GM23338 (cell line): ENCODE measurements at regions not wholly inside any gene's neighbourhood (a gene's known extent, or its start where the extent isn't known, plus 50 kb on each side); places are given as distances from the start of the nearest gene placed in this dataset.

Source experiments
- ATAC-seq: fragments of 200-7000 bp; cut with Tn5 transposase; 3 replicates; pipeline ENCODE4 v1.9.1; 2020
- DNase-seq: peaks from one replicate; pipeline ENCODE4 v3.0.0-alpha.2; 2015; ENCODE audit warnings: low spot score
- H2AFZ ChIP-seq: fragments of 200-600 bp; sonication (generic); 2 replicates; pipeline ENCODE4 v1.8.0; 2016; ENCODE audit warnings: antibody characterized with exemption, mild to moderate bottlenecking, moderate library complexity
- H3F3A ChIP-seq: fragments of 200-600 bp; sonication (generic); replicated peaks from 2 replicates; pipeline ENCODE4 v1.8.0; 2017; ENCODE audit warnings: antibody characterized with exemption, mixed run types, low read depth
- H3K27ac ChIP-seq: fragments of 200-600 bp; sonication (generic); 2 replicates; pipeline ENCODE4 v1.6.1; 2016; ENCODE audit warnings: low read depth
- H3K27me3 ChIP-seq: fragments of 200-600 bp; sonication (generic); 2 replicates; pipeline ENCODE4 v1.8.0; 2016; ENCODE audit warnings: mild to moderate bottlenecking, mixed run types, moderate library complexity; ENCODE audit not compliant: insufficient read depth
- H3K36me3 ChIP-seq: fragments of 200-600 bp; sonication (generic); 2 replicates; pipeline ENCODE4 v1.8.0; 2016; ENCODE audit warnings: mild to moderate bottlenecking; ENCODE audit not compliant: insufficient read depth
- H3K4me1 ChIP-seq: fragments of 200-600 bp; sonication (generic); 2 replicates; pipeline ENCODE4 v1.8.0; 2016; ENCODE audit warnings: mild to moderate bottlenecking, moderate library complexity; ENCODE audit not compliant: insufficient read depth
- H3K4me2 ChIP-seq: fragments of 200-600 bp; sonication (generic); 2 replicates; pipeline ENCODE4 v1.7.1; 2017; ENCODE audit warnings: mixed run types
- H3K4me3 ChIP-seq: fragments of 200-600 bp; sonication (generic); 2 replicates; pipeline ENCODE4 v1.6.1; 2016; ENCODE audit warnings: mixed run types
- H3K79me2 ChIP-seq: fragments of 200-600 bp; sonication (generic); replicated peaks from 2 replicates; pipeline ENCODE4 v1.8.0; 2017; ENCODE audit warnings: mild to moderate bottlenecking; ENCODE audit not compliant: insufficient read depth
- H3K9me2 ChIP-seq: fragments of 200-600 bp; sonication (generic); 2 replicates; pipeline ENCODE4 v1.8.0; 2017; ENCODE audit not compliant: insufficient read depth
- H4K20me1 ChIP-seq: fragments of 200-600 bp; sonication (generic); replicated peaks from 2 replicates; pipeline ENCODE4 v1.8.0; 2017; ENCODE audit warnings: mild to moderate bottlenecking; ENCODE audit not compliant: insufficient read depth
- H3K27ac Mint-ChIP-seq: 2 replicates; pipeline ENCODE4 v1.8.0; 2020; ENCODE audit warnings: inconsistent platforms, mild to moderate bottlenecking, moderate library complexity, mixed read lengths
- H3K27me3 Mint-ChIP-seq: 3 replicates; pipeline ENCODE4 v1.8.0; 2022; ENCODE audit warnings: low read depth, mild to moderate bottlenecking, moderate library complexity, mixed read lengths, inconsistent platforms; ENCODE audit not compliant: insufficient read depth, poor library complexity
- H3K36me3 Mint-ChIP-seq: 3 replicates; pipeline ENCODE4 v1.8.0; 2021; ENCODE audit warnings: low read depth, mild to moderate bottlenecking, inconsistent platforms, moderate library complexity, mixed read lengths
- H3K4me1 Mint-ChIP-seq: 3 replicates; pipeline ENCODE4 v1.8.0; 2020; ENCODE audit warnings: mild to moderate bottlenecking, inconsistent platforms, mixed read lengths
- H3K4me3 Mint-ChIP-seq: 3 replicates; pipeline ENCODE4 v1.8.0; 2021; ENCODE audit warnings: moderate library complexity, mild to moderate bottlenecking, inconsistent platforms, mixed read lengths
- H3K9me3 Mint-ChIP-seq: 3 replicates; pipeline ENCODE4 v1.8.0; 2020; ENCODE audit warnings: moderate library complexity, mild to moderate bottlenecking, inconsistent platforms, mixed read lengths
- CTCF ChIP-seq, 2 experiments: fragments of 200-600 bp in 1 of 2; sonication (generic) in 1 of 2; conservative IDR thresholded peaks; 2 replicates each; pipeline versions ENCODE4 v1.5.1 to v1.6.1; 2016 to 2017; ENCODE audit warnings: antibody characterized with exemption in 2 of 2, low read depth in 2 of 2, mild to moderate bottlenecking in 2 of 2, moderate library complexity in 1 of 2
- ETS1 ChIP-seq: IDR thresholded peaks from 2 replicates; pipeline ENCODE4 v1.6.1; 2016; ENCODE audit warnings: antibody characterized with exemption
- EZH2phosphoT487 ChIP-seq: fragments of 200-600 bp; sonication (generic); IDR thresholded peaks from one replicate; pipeline ENCODE4 v1.8.1; 2018; ENCODE audit warnings: antibody characterized with exemption; ENCODE audit not compliant: unreplicated experiment
- JUNB ChIP-seq: IDR thresholded peaks from one replicate; pipeline ENCODE4 v1.6.1; 2016; ENCODE audit warnings: antibody characterized with exemption; ENCODE audit not compliant: unreplicated experiment
- NANOG ChIP-seq: IDR thresholded peaks from 2 replicates; pipeline ENCODE4 v1.6.1; 2016; ENCODE audit warnings: antibody characterized with exemption, borderline replicate concordance
- POLR2AphosphoS5 ChIP-seq: IDR thresholded peaks from 2 replicates; pipeline ENCODE4 v1.6.1; 2016; ENCODE audit warnings: antibody characterized with exemption, low read depth
- REST ChIP-seq: IDR thresholded peaks from one replicate; pipeline ENCODE4 v1.6.1; 2018; ENCODE audit warnings: antibody characterized with exemption; ENCODE audit not compliant: unreplicated experiment
- STAT1 ChIP-seq: IDR thresholded peaks from one replicate; pipeline ENCODE4 v1.6.1; 2016; ENCODE audit warnings: antibody characterized with exemption; ENCODE audit not compliant: unreplicated experiment
- ZNF114 ChIP-seq: fragments of 250-450 bp; sonication (Bioruptor Pico); IDR thresholded peaks from 2 replicates; pipeline ENCODE4 v1.5.0; 2020; ENCODE audit warnings: mild to moderate bottlenecking, moderate library complexity
- ZNF462 ChIP-seq: fragments of 250-450 bp; sonication (Bioruptor Pico); IDR thresholded peaks from 2 replicates; pipeline ENCODE4 v1.5.0; 2020; ENCODE audit warnings: mild to moderate bottlenecking, moderate library complexity

GRCh38 chr12:89257340-89257739, 95.0 kb downstream of the DUSP6 start:
- Histone ChIP-seq H3K9me2 (peaks cover 12% of the 10 kb centered on the region), H3K27me3 (no peaks in the 10 kb centered on the region), H3K4me3 (no peak overlapping the region), H3K36me3 (no peaks in the 10 kb centered on the region), H3K4me2 (no peak overlapping the region), H3K79me2 (no peaks in the 10 kb centered on the region), H3K4me1 (0 out of 2 replicates have a peak, but pooled peaks cover 6% of the 10 kb centered on the region), H2AFZ (no peak overlapping the region), H3F3A (no peaks in the 10 kb centered on the region), H4K20me1 (no peaks in the 10 kb centered on the region), H3K27ac (no peak overlapping the region)
- Mint-ChIP-seq H3K9me3 (peaks cover 4% of the 10 kb centered on the region; the same call in 2 of the 3 replicates), H3K4me3 (no peak overlapping the region), H3K4me1 (peaks cover 18% of the 10 kb centered on the region; the same call in 2 of the 3 replicates), H3K36me3 (0 out of 3 replicates have a peak, but pooled peaks cover 7% of the 10 kb centered on the region), H3K27me3 (peaks cover 2% of the 10 kb centered on the region), H3K27ac (no peak overlapping the region)
- ATAC-seq (no peak), DNase-seq (no peak)
- no peak for TF ChIP-seq EZH2phosphoT487
- no peak for TF ChIP-seq ETS1
- no peak for TF ChIP-seq JUNB
- no peak for TF ChIP-seq ZNF462
- no peak for TF ChIP-seq CTCF (conservative IDR thresholded peaks at IDR 0.05; ENCODE audit: low read depth in 2 of 2)
- no peak for TF ChIP-seq STAT1
- TF ChIP-seq POLR2AphosphoS5: no peak
- no peak for TF ChIP-seq ZNF114 (CRISPR knock-in tag)
- no peak for TF ChIP-seq NANOG
- no peak for TF ChIP-seq REST
